Cardiac muscle cell (in vitro differentiated cells and primary cell): ENCODE measurements at regions not wholly inside any gene's neighbourhood (a gene's known extent, or its start where the extent isn't known, plus 50 kb on each side); places are given as distances from the start of the nearest gene placed in this dataset.

ENCODE experiments used
- DNase-seq, 2 donors: peaks; one replicate each; pipeline versions ENCODE4 v3.0.0 to v3.0.0-alpha.2; 2010 to 2017; ENCODE audit warnings: low read depth in 1 of 2, low spot score in 1 of 2
- H3K27ac ChIP-seq: fragments of 200-600 bp; sonication (generic); 2 replicates; pipeline ENCODE4 v1.5.1; 2016
- H3K27me3 ChIP-seq: fragments of 200-600 bp; sonication (generic); 2 replicates; pipeline ENCODE4 v1.6.0; 2016; ENCODE audit warnings: control low read depth
- H3K36me3 ChIP-seq: fragments of 200-600 bp; sonication (generic); 2 replicates; pipeline ENCODE4 v1.5.1; 2016; ENCODE audit warnings: control low read depth
- H3K4me1 ChIP-seq: fragments of 200-600 bp; sonication (generic); 2 replicates; pipeline ENCODE4 v1.8.1; 2017; ENCODE audit warnings: low read depth, mild to moderate bottlenecking, mixed run types
- H3K4me3 ChIP-seq: fragments of 200-600 bp; sonication (generic); 2 replicates; pipeline ENCODE4 v1.5.1; 2016; ENCODE audit warnings: mild to moderate bottlenecking
- H3K9me3 ChIP-seq: fragments of 200-600 bp; sonication (generic); 2 replicates; pipeline ENCODE4 v1.5.1; 2017; ENCODE audit warnings: low read depth, mild to moderate bottlenecking, control low read depth
- TF ChIP-seq, protein P1 (sequence below): IDR thresholded peaks from 2 replicates; pipeline ENCODE4 v1.5.1; 2012; ENCODE audit warnings: low read depth, mild to moderate bottlenecking, low read length

DNA sequence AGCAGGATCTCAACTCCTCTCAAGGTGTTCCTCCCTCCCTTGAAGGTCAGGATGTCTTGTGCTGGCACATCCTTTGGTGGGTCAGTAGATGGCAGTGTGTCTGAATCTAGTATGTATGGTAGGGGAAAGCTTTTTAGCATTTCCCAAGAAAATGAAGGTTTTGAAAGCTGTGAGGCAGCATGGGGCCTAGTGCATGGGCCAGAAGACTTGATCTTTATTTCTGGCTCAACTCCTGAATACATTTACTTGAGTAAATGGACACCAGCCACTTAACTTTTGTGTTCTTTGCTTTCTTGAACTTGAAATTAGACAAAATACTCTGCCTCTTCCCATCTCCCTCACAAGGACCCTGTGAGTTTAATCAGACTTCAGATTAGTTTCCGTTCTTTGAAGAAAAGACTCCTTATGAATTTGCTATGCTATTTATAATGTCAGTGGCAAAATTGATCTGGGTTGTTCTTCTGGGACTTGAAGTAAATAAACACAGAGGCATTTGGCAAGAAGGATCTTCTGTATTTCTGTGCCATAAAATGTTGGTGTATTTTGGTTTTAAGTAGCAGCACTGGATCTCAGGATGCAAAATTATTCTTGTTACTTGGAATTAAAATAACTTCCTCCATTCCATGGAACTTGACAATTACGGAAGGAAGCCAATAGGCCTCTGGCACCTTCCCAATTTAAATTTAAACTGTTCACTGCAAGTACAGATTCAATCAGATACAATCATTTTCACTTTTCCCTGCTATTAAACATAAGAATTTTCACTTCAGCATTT, 288.8 kb downstream of the CASP12 start:
- Histone ChIP-seq H3K4me1 (peaks cover 17% of the 10 kb centered on the region), H3K9me3 (no peaks in the 10 kb centered on the region), H3K4me3 (no peak overlapping the region), H3K27me3 (no peaks in the 10 kb centered on the region), H3K27ac (peak overlapping the region; percentile 41), H3K36me3 (no peaks in the 10 kb centered on the region)
- TF ChIP-seq, protein P1, sequence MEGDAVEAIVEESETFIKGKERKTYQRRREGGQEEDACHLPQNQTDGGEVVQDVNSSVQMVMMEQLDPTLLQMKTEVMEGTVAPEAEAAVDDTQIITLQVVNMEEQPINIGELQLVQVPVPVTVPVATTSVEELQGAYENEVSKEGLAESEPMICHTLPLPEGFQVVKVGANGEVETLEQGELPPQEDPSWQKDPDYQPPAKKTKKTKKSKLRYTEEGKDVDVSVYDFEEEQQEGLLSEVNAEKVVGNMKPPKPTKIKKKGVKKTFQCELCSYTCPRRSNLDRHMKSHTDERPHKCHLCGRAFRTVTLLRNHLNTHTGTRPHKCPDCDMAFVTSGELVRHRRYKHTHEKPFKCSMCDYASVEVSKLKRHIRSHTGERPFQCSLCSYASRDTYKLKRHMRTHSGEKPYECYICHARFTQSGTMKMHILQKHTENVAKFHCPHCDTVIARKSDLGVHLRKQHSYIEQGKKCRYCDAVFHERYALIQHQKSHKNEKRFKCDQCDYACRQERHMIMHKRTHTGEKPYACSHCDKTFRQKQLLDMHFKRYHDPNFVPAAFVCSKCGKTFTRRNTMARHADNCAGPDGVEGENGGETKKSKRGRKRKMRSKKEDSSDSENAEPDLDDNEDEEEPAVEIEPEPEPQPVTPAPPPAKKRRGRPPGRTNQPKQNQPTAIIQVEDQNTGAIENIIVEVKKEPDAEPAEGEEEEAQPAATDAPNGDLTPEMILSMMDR: peak; percentile 86
- peak; percentile 66 to 85 for DNase-seq

DNA sequence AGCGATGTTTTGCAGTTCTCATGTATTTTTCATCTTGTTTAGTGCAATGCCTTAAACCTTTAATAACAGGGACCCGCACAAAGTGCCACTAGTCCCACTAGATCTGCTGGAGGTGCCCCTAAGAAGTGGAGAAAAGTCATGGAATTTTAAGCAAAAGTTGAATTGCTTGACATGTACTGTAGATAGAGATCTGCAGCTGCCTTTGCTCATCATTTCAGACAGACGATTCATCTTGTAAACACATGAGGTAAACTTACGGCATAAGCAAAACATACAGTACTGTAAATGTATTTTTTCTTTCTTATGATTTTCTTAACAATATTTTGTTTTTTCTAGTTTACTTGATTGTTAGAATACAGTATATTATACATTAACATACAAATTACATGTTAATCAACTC, 295.6 kb downstream of the CASP12 start:
- no peaks in the 10 kb centered on the region for H3K9me3 ChIP-seq
- TF ChIP-seq, protein P1: no peak
- no peak overlapping the region for H3K27ac ChIP-seq
- no peak for DNase-seq
- no peaks in the 10 kb centered on the region for H3K36me3 ChIP-seq
- H3K27me3 ChIP-seq: no peaks in the 10 kb centered on the region
- H3K4me3 ChIP-seq: no peak overlapping the region
- peaks cover 8% of the 10 kb centered on the region for H3K4me1 ChIP-seq

DNA sequence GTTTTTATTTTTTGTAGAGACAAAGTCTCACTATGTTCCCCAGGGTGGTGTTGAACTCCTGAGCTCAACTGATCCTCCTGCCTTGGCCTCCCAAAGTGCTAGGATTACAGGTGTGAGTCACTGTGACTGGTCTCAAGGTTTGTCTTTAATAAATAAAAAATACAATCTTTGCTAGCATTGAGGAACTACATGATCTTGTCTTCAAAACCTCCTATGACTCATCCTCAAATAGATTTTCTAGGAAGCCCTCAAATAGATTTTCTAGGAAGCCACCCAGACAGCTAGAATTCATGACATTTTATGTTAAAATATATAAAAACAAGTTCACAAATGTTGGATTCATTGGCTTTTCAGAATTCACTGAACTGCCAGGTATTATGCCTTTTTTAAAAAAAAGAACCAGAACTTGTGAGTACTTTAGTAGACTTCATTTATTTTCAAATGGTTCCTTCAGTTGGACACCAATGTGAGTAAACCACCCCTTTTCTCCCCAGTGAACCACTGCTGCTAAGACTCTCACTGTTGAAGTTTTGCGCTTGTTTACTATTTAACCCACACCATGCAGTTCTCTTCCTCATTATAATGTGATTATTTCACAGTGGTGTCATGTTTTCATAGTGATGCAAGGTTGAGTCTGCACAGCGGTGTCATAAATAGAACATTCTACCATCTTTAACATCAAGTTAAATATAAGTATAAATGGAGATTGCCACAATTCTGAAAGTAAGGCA, 303.9 kb downstream of the CASP12 start:
- Histone ChIP-seq H3K36me3 (no peaks in the 10 kb centered on the region), H3K4me3 (no peak overlapping the region), H3K27ac (no peak overlapping the region), H3K4me1 (peaks cover 2% of the 10 kb centered on the region), H3K27me3 (no peaks in the 10 kb centered on the region), H3K9me3 (no peaks in the 10 kb centered on the region)
- TF ChIP-seq, protein P1: no peak
- DNase-seq: no peak

DNA sequence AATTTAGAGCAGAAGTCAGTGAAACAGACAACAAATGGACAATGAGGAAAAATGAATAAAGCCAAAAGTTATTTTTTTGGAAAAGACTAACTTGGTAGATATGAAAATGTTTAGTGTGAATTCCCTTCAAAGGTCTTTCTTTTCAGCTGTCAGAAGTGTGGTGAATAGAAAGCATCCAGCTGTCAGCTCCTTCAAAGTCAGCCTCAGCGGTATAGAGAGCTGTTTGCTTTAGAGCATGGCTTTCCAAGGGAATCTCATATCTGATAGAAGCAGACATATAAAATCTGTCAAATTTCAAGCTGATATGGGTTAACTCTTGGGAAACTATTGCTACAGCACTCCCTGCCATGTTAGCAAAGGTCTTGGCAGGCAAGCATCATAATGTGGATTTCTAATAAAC, 309.3 kb downstream of the CASP12 start:
- Histone ChIP-seq H3K36me3 (no peaks in the 10 kb centered on the region), H3K9me3 (no peaks in the 10 kb centered on the region), H3K27ac (no peak overlapping the region), H3K4me3 (no peak overlapping the region), H3K27me3 (no peaks in the 10 kb centered on the region), H3K4me1 (peaks cover 14% of the 10 kb centered on the region)
- peak; percentile 26 to 36 for DNase-seq
- TF ChIP-seq, protein P1: no peak

DNA sequence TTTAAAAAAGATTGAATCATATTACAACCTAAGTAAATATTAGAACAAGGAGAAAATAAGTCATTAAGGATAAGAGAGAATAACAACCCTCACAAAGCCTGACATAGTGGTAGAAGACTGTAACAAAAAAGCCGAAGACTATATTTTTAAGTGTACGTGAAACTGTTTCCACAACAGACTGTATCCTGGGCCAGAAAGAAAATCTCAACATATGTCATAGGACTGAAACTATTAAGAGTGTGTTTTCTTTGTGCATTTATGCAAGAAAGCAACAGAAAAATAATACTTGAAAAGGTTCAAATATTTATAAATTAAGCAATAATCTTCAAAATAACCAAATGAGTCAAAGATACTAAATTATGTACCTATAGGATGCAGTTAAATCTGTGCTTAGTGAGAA, 309.8 kb downstream of the CASP12 start:
- H3K27me3 ChIP-seq: no peaks in the 10 kb centered on the region
- H3K4me1 ChIP-seq: peaks cover 14% of the 10 kb centered on the region
- no peak for DNase-seq
- no peaks in the 10 kb centered on the region for H3K9me3 ChIP-seq
- no peaks in the 10 kb centered on the region for H3K36me3 ChIP-seq
- H3K4me3 ChIP-seq: no peak overlapping the region
- TF ChIP-seq, protein P1: no peak
- H3K27ac ChIP-seq: no peak overlapping the region
